HK-2 (cell line): ENCODE measurements at regions not wholly inside any gene's neighbourhood (a gene's known extent, or its start where the extent isn't known, plus 50 kb on each side); places are given as distances from the start of the nearest gene placed in this dataset.

Source experiments
- DNase-seq: peaks from one replicate; pipeline ENCODE4 v3.0.0-alpha.2; 2018; ENCODE audit not compliant: unreplicated experiment

DNA sequence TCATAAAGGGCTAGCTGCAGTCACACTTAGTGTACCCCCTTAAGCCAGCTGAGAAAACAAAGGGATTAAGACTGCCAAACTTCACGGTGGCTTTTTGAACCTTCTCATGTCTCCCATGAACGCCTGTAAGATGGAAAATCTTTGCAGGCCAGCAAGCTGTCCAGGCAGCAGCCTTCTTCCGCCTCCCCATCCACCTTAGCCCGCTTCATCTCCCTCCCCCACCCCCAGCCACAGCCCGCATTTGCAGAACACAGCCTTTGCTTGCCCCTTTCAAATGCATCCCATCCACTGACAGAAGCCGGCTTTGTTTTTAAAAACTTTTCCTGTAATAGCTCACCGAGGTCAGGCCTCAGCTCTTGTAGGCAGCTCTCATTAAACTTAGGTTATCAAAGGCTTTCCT, 113.8 kb upstream of the FAM9B start:
- DNase-seq = no peak

DNA sequence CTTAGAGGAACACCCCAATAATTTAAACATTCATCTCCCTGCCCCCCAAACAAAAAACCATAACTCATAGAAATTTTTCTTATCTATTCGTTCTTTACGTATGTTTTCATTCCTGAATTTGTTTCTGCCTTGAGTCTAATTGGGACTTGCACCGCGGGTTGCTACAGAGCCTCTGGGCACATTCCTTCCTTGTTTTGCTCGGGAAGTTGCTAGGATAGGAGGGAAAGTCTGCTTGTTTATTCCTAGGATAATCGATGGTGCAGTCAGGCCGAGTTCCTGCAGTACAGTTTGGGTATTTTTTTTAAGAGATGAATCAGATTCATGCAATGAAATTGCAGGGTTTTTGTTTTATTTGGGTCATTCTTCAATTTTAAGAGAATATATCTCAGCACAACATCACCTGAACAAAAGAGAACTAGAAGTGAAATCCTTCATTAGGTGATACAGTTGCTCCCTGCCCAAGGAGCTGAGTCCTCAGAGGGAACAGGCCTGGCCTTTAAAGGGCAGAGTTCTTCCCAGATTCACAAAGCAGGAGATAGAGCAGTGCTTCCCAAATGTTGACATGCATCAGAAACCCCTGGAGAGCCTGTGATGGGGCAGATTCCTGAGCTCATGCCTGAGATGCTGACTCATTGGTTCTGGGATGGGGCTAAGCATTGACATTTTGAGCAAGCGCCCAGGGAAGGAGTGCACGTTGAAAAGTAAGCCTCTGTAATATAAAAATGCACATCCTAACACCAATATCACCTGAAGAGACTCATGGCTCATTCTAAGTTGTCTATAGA, 114.9 kb upstream of the FAM9B start:
- DNase-seq = peak; percentile 63

DNA sequence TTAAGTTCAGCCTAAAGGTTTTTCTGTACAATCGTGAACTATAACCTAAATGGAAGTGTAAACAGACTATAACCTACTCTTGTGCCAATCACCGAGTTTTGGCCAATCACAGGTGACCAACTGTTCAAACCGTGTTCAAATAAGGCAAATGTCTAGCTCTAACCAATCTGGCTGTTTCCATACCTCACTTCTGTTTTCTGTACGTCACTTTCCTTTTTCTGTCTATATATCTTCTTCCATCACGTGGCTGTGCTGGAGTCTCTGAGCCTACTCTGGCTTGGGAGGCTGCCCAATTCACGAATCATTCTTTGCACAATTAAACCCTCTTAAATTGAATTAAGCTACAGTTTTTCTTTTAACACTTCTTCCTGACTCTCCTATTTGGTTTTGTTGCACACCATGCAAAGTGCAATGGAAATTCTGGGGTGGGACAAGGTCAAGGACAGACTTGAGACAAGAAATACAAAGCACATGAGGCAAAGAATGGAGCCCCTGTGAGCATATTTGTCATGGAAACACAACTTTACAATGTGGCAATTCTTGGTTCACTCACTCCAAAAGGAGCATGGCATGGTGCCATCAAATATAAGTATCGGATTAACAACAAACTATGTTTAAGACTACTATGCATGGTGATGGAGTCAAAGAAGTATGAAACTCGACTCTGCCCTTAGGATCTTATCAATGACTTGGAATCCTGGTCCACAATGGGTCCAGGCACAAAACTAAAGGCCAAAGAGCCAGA, 115.7 kb upstream of the FAM9B start:
- no peak for DNase-seq

DNA sequence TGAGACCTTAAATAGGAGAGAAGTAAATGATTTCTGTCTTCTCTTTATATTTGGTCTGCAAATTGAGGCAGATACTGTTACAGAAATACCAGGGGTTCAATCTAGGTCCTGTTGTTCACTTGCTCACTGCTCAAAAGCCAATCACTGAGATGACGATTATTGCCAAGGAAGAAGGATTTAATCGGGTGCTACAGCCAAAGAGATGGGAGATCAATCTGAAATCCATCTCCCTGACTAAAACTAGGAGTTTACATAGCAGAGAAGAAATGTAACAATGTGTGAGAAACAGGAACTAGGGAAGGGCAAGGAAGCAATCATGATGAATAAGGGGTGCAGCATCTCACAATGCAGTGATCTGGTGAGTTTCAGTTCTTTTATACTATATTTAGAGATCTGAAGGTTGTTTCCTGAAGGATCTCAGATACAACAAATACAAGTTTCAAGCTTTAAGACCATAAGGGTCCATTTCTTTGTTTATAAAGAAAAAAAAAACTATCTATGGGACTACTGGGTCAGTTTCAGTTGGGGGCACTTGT, 117.9 kb upstream of the FAM9B start:
- no peak for DNase-seq

DNA sequence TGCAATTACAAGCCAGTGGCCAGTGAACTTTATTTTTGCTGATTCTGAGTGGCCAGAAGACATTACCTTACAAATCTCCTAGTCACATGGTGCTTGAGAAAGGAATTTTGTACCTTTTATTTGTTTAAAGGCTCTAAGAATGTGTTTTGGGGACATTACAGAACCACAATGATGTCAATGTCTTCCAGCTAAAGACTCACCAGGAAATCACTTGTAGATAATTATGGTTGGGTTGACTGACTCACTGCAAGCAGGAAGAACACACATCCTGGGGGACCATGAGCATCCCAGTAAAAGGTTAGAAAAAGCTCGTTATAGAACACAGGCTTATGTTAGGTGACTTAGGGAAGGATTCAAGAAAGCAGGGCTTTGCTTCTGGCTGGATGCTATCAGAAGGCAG, 119.4 kb upstream of the FAM9B start:
- no peak for DNase-seq

DNA sequence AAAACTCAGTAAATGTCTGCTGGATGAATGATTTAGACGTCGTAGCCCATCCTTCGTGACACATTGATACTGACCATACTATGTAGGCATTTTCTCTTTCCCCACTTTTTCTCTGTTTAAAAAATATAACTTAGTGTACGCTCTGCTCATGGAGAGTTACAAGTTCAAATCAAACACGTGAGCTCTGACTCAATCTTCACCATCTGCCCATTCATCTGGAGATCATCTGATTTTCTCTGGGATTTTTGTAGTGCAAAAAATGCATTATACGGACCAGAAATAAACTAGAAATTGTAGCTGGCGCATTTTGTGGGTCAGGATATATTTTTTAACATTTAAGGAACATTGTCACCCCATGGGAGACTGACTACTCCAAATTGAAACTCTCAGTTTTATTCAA, 124.7 kb upstream of the FAM9B start:
- no peak for DNase-seq

DNA sequence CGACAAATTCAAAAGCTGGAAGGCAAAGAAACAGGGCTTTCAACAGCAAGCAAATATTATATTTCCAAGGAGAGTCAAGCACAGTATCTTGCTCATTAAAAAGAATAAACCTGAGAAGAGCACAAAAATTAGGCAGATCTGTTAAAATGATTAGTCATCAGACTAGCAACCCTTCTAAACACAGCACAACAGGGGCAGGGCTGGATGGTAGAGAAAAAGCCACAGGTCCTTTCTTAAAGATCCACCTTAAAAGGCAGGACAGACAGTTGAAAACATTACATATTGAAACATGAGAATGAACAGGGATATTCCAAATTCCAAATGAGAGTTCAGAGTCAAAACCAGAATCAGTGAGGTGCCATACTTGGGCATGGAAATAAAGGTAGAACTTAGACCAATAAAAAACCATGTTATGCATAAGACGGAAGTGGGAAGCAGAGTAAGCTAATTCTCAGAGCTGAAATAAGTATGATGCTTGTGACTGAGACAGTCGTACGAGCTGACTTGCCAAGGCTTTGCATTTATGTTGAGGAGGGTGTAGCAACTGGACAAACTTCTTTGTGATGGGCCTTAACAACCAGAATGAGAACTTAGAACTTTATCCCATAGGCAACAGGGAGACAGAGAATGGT, 126.9 kb upstream of the FAM9B start:
- no peak for DNase-seq

DNA sequence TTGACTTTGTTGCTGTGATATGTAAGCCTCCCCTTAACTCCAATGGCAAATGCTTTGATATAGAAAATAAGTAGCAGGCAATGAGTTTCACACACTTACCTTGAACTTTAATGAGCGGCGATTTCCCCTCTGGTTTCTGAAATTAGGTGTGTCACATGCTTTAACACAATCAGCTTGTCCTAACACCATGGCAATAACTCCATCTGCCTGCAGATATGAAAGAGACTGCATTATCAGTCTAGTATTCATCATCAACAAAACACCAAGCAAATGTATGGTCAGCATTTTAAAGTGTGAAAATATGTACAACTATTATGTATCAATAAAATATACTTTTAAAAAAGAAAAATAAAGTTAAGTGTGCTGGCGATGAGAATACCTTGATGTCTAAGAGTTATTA, 128.8 kb upstream of the FAM9B start:
- DNase-seq = no peak

DNA sequence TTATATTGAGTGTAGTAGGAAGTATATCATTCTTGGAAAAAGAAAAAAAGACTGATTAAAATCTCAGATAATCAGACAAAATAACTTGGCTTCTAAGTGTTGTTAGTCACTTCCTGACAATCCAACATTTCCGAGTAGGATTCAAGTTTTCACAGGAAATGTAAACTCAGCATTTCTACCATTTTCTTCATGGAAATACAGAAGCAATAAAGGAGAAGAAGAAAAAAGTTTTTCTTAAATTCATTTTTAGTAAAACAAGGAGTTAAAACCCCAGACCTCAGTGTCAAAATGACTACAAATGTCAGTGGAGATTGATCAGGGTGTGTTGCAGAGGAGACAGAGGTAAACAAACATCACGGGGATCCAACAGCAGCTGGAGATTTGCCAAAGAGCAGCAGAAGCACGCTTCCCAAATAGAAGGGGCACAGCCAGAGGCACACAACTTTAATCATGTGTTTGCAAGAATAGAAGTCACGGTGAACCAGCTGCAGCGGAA, 129.3 kb upstream of the FAM9B start:
- DNase-seq = no peak

DNA sequence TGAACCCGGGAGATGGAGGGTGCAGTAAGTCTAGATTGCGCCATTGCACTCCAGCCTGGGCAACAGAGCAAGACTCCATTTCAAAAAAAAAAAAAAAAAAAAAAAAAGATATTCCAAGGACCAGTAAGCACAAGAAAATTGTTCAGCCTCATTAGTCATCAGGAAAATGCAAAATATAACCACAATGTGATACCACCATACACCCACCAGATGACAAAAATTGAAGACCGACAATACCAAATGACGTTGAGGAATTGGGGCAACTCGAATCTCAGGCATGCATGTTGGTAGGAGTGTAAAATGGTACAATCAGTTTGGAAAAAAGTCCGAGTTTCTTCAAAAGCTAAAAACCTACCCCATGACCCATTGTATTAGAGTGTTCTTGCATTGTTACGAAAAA, 130.2 kb upstream of the FAM9B start:
- DNase-seq = no peak

DNA sequence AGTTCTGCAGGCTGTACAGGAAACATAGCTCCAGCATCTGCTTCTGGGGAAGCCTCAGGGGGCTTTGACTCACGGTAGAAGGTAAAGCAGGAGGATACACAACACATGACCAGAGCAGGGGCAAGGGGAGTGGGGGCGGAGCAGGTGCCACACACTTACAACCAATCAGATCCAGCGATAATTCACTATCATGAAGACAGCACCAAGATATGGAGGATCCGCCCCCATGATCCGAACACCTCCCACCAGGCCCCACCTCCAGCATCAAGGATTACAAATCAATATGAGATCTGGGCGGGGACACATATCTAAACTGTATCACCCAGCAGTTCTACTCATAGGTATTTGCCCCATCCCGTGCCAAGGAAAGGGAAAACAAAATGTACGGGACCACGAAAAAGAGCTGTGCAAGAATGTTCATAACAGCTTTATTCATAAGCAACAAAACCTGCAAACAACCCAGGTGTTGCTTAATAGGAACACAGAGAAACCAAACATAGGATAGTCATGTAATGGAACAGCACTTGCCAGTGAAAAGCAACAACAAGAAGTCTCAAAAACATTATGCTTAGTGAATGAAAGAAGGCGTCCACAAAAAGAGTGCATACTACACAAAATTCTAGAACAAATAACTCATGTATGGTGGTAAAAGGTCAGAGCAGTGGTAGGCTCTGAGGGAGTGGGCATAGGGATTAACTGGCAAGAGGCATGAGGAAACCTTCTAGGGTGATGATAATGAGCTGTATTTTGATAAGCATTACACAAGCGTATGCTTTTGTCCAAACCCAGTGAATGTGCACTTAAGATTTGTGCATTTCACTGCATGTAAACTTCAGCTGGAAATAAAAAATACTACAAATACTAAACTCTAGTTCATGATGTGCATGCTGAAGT, 130.9 kb upstream of the FAM9B start:
- no peak for DNase-seq

DNA sequence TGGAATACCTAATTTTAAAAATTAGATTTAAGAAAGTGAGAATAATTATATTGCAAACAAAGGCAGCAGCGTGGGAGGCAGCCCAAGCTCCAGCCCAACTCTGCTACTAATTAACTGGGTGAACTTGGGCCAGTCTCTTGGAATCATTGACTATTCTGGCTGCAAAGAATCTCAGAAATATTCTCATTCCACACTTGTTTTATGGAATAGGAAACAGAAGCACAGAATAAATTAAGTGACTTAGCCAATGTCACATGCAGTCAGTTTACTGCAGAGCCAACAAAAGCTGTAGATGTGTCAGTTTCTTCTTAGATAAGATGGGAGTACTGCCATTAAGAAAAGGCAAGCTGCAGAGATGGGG, 132.6 kb upstream of the FAM9B start:
- DNase-seq = no peak

DNA sequence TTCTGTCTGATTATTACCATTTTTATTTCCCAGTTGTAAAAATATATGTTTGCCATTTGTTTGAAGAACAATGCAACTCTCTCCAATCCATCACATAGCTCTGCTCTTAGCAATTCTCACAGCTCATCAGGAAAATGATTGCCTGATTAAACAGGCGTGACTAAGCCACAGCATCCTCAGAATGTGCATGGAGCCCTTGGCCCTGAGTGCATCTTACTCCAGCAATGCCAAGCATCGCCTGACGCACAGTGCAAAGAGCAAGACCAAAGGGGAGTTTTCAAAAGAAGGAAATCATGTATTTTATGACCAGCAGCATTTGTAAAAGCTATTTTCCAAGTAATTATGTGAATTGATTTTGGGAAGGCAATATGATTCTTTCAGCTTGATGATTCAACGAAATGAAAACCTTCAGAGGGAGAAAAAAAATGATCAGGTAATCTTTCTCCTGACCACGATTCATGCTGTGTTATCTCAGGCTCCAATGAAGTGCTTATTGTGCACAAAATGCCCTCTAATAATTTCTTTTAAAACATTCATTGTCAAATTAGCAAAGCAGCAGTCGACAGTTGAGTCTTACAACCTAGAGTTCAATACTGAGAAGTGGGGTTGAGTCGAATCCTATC, 138.0 kb upstream of the FAM9B start:
- peak; percentile 68 for DNase-seq

DNA sequence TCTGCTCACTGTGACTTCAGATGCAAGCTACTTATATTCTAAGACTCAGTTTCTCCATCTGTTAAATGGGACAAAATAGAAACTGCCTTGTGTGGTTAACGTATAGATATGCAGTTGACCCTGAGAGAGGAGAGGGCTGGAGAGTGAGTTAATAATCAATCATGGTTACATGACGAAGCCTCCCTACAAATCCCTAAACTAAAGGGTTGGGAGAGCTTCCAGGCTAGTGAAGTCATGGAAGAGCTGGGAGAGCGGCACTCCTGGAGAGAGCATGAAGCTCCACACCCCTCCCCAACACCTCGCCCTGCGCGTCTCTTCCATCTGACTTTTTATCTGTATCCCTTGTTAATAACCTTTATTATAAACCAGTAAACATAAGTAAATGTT, 138.5 kb upstream of the FAM9B start:
- no peak for DNase-seq

DNA sequence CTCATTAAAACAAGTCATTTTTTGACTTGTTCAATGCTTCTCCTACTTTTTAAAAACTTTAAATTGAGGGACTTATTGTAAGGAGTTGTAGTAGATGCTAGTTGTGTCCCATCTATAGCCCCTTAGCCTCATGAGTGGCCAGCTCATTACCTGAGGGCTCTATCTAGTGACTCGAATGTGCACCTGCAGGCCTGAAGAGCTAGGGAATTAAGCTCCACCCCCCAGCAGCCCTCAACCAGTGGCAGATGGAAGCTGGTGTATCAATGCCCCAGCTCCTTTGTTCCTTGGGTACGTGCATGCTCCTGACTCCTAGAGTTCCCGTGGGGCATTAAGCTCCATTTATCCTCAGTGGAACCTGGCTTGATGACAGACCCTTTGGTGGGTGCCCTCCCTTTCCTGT, 146.7 kb upstream of the FAM9B start:
- no peak for DNase-seq

DNA sequence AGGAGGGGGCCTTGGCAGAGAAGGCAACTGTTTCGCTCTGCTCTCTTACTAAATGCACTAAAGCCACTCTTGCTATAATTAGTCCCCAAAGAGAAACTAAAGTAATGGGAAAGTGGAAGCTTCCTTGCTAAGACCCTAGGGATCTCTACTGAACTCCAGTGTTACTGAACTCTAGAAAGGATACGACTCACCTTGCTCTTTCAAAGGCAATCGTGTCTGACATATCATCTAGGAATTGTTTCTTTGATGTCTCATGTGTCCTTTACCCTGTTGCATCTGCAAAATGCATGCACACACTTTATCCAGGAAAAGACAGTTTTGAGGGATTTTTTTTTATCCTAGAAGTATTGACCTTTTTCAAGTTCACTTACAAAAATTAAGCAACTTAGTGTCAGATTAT, 148.1 kb upstream of the FAM9B start:
- no peak for DNase-seq

DNA sequence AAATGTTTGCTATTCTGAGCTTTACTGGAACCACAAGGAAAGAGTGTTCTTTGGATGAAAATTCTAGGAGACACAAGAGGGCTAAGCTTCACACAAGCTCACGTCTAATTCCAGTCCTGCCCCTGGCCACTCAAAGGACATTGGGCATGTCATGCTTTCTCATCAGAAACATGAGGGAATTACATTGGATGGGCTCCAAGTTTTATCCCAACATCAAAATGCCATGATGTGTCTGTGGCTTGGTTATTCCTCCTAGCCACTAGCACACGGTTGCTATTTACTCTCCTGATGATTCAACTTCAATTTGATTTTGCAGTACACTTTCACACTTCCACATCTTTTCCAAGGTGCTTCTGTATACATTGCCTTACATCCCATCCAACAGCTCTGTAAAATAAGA, 149.6 kb upstream of the FAM9B start:
- DNase-seq = no peak

DNA sequence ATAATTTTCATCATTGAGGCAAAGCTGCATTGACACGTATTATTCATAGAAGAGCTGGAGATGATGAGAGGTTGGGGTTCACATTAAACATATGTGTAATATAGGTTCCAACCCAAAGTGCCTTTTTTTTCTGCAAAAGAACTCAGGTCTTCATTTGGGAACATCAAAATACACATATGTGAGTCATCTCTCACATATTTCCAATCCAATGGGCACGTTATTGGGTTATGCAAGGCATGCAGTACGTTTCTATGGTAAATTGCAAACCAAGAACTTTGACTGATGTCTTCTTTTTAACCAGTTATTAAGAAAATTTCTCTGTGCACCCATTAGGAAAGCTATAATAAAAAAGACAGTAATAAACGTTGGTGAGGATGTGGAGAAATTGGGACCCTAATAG, 150.3 kb upstream of the FAM9B start:
- DNase-seq = no peak

DNA sequence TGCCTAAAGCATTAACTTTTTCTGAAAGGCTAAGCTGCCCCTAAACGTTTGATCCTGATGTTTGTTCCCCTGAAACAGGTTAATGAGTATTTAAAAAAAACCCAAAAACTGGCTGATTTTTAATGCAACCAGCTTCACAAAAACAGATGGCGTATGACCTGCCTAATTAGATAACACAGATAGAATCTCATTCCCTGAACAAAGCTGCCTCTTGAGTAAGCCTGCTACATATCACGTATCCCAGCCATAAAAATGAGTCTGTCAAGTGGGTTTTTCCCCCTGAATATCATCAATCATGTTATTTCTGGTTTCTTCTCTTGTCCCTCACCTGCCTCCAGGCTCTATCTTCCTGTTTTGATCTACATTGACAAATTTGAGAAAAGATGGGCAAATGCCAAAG, 154.2 kb upstream of the FAM9B start:
- no peak for DNase-seq

DNA sequence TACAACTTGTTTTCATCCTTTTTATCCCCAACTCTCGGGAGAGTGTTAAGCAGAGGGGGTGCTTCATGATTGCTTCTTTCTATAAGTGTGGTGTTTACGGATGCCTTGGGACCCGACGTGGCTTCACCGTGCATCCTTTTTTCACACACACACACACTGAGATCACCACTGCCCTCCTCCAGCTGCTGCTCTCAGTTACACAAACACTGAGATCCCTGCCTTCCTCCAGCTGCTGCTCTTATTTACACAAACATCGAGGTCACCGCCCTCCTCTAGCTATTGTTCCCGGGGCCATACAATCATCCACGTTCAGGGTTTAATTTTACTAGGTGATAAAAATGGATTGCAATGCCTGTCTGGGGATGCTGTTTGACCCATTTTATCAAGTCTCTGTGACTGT, 155.4 kb upstream of the FAM9B start:
- DNase-seq = no peak

DNA sequence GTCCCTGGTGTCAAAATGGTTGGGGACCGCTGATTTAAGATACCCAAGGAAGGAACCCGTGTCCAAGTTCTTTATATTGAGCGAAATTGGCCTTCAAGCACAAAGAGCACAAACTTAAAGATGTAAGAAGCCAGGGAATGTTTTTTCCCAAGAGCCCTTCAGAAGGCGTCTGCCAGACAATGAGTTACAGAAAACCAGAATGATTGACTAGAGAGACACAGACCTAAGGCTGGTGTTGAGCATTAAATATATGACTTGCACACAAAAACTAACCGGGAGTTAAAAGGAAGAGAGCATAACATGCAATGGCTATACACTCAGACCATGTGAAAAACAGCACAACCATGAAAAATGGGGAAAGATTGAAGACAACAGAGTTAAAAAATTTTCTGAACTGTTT, 157.5 kb upstream of the FAM9B start:
- no peak for DNase-seq
